GM12878 (cell line): ENCODE measurements at regions not wholly inside any gene's neighbourhood (a gene's known extent, or its start where the extent isn't known, plus 50 kb on each side); places are given as distances from the start of the nearest gene placed in this dataset.

Experiments used
- ATAC-seq: fragments of 200-7000 bp; cut with Tn5 transposase; 3 replicates; pipeline ENCODE4 v1.9.1; 2020; ENCODE audit warnings: mild to moderate bottlenecking, moderate library complexity
- BruUV-seq: library from RNA; stranded (reverse); fragments of 400-500 nt; replicated peaks from 2 replicates; lab custom pipeline; 2021; lab: Mats Ljungman, UMichigan
- CTCF ChIA-PET: fragments of 300-600 bp; sonication (Branson Sonifier 250); formaldehyde crosslinking; extraction: SDS; loops from one replicate; lab custom pipeline; 2021; ENCODE audit warnings: inconsistent platforms; lab: Yijun Ruan, JAX
- POLR2A ChIA-PET: fragments of 350-600 bp; formaldehyde crosslinking; extraction: SDS; loops from one replicate; lab custom pipeline; 2021; ENCODE audit warnings: inconsistent platforms; lab: Charles Lee
- RAD21 ChIA-PET: fragments of 300-600 bp; sonication (Branson Sonifier 250); formaldehyde crosslinking; loops from one replicate; lab custom pipeline; 2023; ENCODE audit warnings: antibody characterized with exemption; ENCODE audit not compliant: unreplicated experiment; lab: Charles Lee
- SMC1A ChIA-PET: fragments of 300-600 bp; sonication (Branson Sonifier 250); formaldehyde crosslinking; loops from one replicate; lab custom pipeline; 2023; ENCODE audit not compliant: unreplicated experiment, uncharacterized antibody; lab: Charles Lee
- DNase-seq: peaks from one replicate; pipeline ENCODE4 v3.0.0-alpha.2; 2011; ENCODE audit warnings: low read depth, low spot score
- FAIRE-seq: peaks from 3 replicates; lab custom pipeline; 2011; peaks lifted over from hg19 to GRCh38; lab: Jason Lieb, UNC
- H2AFZ ChIP-seq: 2 replicates; pipeline ENCODE4 v1.6.0; 2011; ENCODE audit warnings: low read depth, low read length, control low read depth; ENCODE audit not compliant: control insufficient read depth
- H3K27ac ChIP-seq: 2 replicates; pipeline ENCODE4 v1.5.1; 2011; ENCODE audit warnings: control low read depth; ENCODE audit not compliant: control insufficient read depth, insufficient read depth
- H3K27me3 ChIP-seq, 2 experiments: replicated peaks in 1 of 2; 2 replicates each; pipeline versions ENCODE4 v1.6.0 to v1.6.1; 2011; ENCODE audit warnings: low read length in 1 of 2; ENCODE audit not compliant: control insufficient read depth in 2 of 2, insufficient read depth in 2 of 2
- H3K36me3 ChIP-seq, 2 experiments: 2 replicates each; pipeline ENCODE4 v1.5.1; 2011; ENCODE audit warnings: low read length in 1 of 2; ENCODE audit not compliant: control insufficient read depth in 2 of 2, insufficient read depth in 2 of 2
- H3K4me1 ChIP-seq: 2 replicates; pipeline ENCODE4 v1.6.1; 2011; ENCODE audit warnings: mild to moderate bottlenecking, low read length, moderate library complexity, mixed read lengths; ENCODE audit not compliant: control insufficient read depth, insufficient read depth
- H3K4me2 ChIP-seq: 2 replicates; pipeline ENCODE4 v1.6.0; 2011; ENCODE audit warnings: control low read depth; ENCODE audit not compliant: control insufficient read depth, insufficient read depth
- H3K4me3 ChIP-seq: fragments of 200-600 bp; sonication (generic); 2 replicates; pipeline ENCODE4 v1.5.1; 2016
- H3K79me2 ChIP-seq: 2 replicates; pipeline ENCODE4 v1.6.0; 2011; ENCODE audit warnings: low read length; ENCODE audit not compliant: control insufficient read depth, insufficient read depth
- H3K9ac ChIP-seq: 2 replicates; pipeline ENCODE4 v1.8.0; 2011; ENCODE audit warnings: low read length, control low read depth, mixed read lengths; ENCODE audit not compliant: control insufficient read depth, insufficient read depth
- H3K9me3 ChIP-seq: replicated peaks from 3 replicates; pipeline ENCODE4 v1.5.1; 2011; ENCODE audit warnings: mild to moderate bottlenecking, low read length; ENCODE audit not compliant: control insufficient read depth, insufficient read depth
- H4K20me1 ChIP-seq: 2 replicates; pipeline ENCODE4 v1.6.0; 2011; ENCODE audit not compliant: control insufficient read depth, insufficient read depth
- ATF7 ChIP-seq: fragments of 450-650 bp; IDR thresholded peaks from 2 replicates; pipeline ENCODE4 v1.6.1; 2016; ENCODE audit warnings: low read depth, mild to moderate bottlenecking
- CBX5 ChIP-seq: sonication (generic); IDR thresholded peaks from 2 replicates; pipeline ENCODE4 v1.6.1; 2016; ENCODE audit warnings: low read depth, moderate library complexity, mild to moderate bottlenecking, inconsistent platforms
- EZH2 ChIP-seq: IDR thresholded peaks from 2 replicates; pipeline ENCODE4 v1.6.1; 2012; ENCODE audit warnings: low read depth, mild to moderate bottlenecking, control low read depth, inconsistent platforms, low read length, borderline replicate concordance; ENCODE audit not compliant: control insufficient read depth
- HDGF ChIP-seq: fragments of 450-650 bp; IDR thresholded peaks from 2 replicates; pipeline ENCODE4 v1.6.1; 2016; ENCODE audit warnings: antibody characterized with exemption
- IKZF2 ChIP-seq, 2 experiments: fragments of 450-650 bp; IDR thresholded peaks; 2 replicates each; pipeline ENCODE4 v1.6.1; 2017; ENCODE audit warnings: mild to moderate bottlenecking in 2 of 2, moderate library complexity in 2 of 2
- RAD51 ChIP-seq: fragments of 450-650 bp; IDR thresholded peaks from 2 replicates; pipeline ENCODE4 v1.6.1; 2016; ENCODE audit warnings: moderate library complexity, mild to moderate bottlenecking, inconsistent platforms
- RCOR1 ChIP-seq: conservative IDR thresholded peaks from 2 replicates; pipeline ENCODE4 v1.6.1; 2012; ENCODE audit warnings: low read depth, low read length, improper control_type of control experiment
- SIN3A ChIP-seq: IDR thresholded peaks from 2 replicates; pipeline ENCODE4 v1.6.1; 2012; ENCODE audit warnings: low read depth, low read length, improper control_type of control experiment
- SMARCA5 ChIP-seq: fragments of 450-650 bp; IDR thresholded peaks from 2 replicates; pipeline ENCODE4 v1.6.1; 2017; ENCODE audit warnings: mild to moderate bottlenecking
- TARDBP ChIP-seq: IDR thresholded peaks from 2 replicates; pipeline ENCODE4 v1.6.1; 2016; ENCODE audit warnings: borderline replicate concordance
- WGBS: methylation state at CpG from one replicate; pipeline ENCODE4 v1.1.6; 2016; ENCODE audit warnings: low lambda C conversion rate; ENCODE audit not compliant: insufficient replicate concordance, insufficient coverage; ENCODE audit errors: missing lambda C conversion rate; 5-methylcytosine and 5-hydroxymethylcytosine counted together
- in situ Hi-C: fragments of 300-500 bp; cut with MboI; formaldehyde crosslinking; loops from 9 replicates; pipeline ENCODE4 v1.14.3; 2018; ENCODE audit warnings: mixed read lengths
- intact Hi-C: fragments of 100-400 bp; cut with micrococcal nuclease; formaldehyde crosslinking; loops from one replicate; pipeline ENCODE4 v1.14.2; 2022; ENCODE audit not compliant: unreplicated experiment
- TF ChIP-seq, protein P1 (sequence below): fragments of 450-650 bp; formaldehyde crosslinking; IDR thresholded peaks from 2 replicates; pipeline ENCODE4 v1.4.0; 2020; ENCODE audit warnings: mild to moderate bottlenecking, moderate library complexity
- TF ChIP-seq, protein P2 (sequence below): IDR thresholded peaks from 2 replicates; pipeline ENCODE4 v1.6.1; 2011; ENCODE audit warnings: borderline replicate concordance, low read depth, mild to moderate bottlenecking, moderate library complexity, low read length; ENCODE audit not compliant: insufficient read depth, poor library complexity, severe bottlenecking
- TF ChIP-seq, protein P3 (sequence below): fragments of 450-650 bp; IDR thresholded peaks from 2 replicates; pipeline ENCODE4 v1.6.1; 2016; ENCODE audit warnings: mild to moderate bottlenecking
- TF ChIP-seq, protein P4 (sequence below): IDR thresholded peaks from 2 replicates; pipeline ENCODE4 v1.6.1; 2012; ENCODE audit warnings: low read depth, low read length, improper control_type of control experiment
- TF ChIP-seq, protein P5 (sequence below): fragments of 450-650 bp; IDR thresholded peaks from 2 replicates; pipeline ENCODE4 v1.6.1; 2017; ENCODE audit warnings: mild to moderate bottlenecking, low read depth, inconsistent platforms; ENCODE audit not compliant: poor library complexity, severe bottlenecking

DNA sequence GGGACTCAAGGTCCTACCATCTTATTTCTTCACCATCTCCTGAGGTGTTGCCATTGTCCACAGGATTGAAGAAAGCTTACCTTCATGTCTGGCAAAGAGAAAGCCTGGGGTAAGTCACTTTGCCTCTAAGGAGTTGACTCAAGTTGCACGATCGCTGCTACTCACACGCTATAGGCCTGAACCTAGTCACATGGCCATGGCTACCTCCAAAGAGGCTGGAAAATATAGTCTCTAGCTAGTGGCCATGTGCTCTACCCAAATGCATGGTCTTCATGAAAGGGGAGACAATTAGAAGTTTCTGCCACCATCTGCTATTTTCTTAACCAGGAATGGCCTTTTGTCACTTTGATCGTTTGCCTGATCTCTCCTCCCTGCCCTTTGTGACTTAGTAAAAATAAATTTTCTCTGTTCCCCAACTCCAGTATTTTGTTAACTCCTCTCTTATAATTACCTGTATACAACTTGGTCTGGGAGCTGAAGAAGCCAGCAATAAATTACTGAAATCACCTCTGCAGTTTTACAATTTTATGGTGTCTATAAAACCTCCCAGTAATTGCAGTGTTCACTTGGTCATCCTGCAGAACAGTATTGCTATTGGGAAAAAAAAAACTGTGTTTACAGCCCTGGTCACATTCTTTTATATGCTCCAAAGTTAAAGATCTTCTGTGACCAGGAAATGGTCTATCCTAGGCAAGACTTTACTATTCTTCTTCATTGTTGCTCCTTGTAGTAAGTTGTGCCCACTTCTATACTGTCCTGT lies 126.7 kb upstream of the TSPAN5 start:
- CTCF ChIA-PET, result no interaction called here
- TF ChIP-seq TARDBP, result no peak
- TF ChIP-seq RAD51, result no peak
- no peak for TF ChIP-seq RCOR1
- no peak for TF ChIP-seq SMARCA5
- TF ChIP-seq ATF7, result no peak
- no peak for TF ChIP-seq SIN3A
- TF ChIP-seq CBX5, result no peak
- no peak for TF ChIP-seq EZH2
- TF ChIP-seq, protein P1, sequence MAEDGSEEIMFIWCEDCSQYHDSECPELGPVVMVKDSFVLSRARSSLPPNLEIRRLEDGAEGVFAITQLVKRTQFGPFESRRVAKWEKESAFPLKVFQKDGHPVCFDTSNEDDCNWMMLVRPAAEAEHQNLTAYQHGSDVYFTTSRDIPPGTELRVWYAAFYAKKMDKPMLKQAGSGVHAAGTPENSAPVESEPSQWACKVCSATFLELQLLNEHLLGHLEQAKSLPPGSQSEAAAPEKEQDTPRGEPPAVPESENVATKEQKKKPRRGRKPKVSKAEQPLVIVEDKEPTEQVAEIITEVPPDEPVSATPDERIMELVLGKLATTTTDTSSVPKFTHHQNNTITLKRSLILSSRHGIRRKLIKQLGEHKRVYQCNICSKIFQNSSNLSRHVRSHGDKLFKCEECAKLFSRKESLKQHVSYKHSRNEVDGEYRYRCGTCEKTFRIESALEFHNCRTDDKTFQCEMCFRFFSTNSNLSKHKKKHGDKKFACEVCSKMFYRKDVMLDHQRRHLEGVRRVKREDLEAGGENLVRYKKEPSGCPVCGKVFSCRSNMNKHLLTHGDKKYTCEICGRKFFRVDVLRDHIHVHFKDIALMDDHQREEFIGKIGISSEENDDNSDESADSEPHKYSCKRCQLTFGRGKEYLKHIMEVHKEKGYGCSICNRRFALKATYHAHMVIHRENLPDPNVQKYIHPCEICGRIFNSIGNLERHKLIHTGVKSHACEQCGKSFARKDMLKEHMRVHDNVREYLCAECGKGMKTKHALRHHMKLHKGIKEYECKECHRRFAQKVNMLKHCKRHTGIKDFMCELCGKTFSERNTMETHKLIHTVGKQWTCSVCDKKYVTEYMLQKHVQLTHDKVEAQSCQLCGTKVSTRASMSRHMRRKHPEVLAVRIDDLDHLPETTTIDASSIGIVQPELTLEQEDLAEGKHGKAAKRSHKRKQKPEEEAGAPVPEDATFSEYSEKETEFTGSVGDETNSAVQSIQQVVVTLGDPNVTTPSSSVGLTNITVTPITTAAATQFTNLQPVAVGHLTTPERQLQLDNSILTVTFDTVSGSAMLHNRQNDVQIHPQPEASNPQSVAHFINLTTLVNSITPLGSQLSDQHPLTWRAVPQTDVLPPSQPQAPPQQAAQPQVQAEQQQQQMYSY (CRISPR knock-in tag), result no peak
- TF ChIP-seq, protein P2, sequence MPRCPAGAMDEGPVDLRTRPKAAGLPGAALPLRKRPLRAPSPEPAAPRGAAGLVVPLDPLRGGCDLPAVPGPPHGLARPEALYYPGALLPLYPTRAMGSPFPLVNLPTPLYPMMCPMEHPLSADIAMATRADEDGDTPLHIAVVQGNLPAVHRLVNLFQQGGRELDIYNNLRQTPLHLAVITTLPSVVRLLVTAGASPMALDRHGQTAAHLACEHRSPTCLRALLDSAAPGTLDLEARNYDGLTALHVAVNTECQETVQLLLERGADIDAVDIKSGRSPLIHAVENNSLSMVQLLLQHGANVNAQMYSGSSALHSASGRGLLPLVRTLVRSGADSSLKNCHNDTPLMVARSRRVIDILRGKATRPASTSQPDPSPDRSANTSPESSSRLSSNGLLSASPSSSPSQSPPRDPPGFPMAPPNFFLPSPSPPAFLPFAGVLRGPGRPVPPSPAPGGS, result no peak
- TF ChIP-seq, protein P3, sequence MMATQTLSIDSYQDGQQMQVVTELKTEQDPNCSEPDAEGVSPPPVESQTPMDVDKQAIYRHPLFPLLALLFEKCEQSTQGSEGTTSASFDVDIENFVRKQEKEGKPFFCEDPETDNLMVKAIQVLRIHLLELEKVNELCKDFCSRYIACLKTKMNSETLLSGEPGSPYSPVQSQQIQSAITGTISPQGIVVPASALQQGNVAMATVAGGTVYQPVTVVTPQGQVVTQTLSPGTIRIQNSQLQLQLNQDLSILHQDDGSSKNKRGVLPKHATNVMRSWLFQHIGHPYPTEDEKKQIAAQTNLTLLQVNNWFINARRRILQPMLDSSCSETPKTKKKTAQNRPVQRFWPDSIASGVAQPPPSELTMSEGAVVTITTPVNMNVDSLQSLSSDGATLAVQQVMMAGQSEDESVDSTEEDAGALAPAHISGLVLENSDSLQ, result no peak
- no peak for TF ChIP-seq IKZF2 (IDR thresholded peaks at IDR 0.05)
- TF ChIP-seq, protein P4, sequence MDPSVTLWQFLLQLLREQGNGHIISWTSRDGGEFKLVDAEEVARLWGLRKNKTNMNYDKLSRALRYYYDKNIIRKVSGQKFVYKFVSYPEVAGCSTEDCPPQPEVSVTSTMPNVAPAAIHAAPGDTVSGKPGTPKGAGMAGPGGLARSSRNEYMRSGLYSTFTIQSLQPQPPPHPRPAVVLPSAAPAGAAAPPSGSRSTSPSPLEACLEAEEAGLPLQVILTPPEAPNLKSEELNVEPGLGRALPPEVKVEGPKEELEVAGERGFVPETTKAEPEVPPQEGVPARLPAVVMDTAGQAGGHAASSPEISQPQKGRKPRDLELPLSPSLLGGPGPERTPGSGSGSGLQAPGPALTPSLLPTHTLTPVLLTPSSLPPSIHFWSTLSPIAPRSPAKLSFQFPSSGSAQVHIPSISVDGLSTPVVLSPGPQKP, result no peak
- TF ChIP-seq, protein P5, sequence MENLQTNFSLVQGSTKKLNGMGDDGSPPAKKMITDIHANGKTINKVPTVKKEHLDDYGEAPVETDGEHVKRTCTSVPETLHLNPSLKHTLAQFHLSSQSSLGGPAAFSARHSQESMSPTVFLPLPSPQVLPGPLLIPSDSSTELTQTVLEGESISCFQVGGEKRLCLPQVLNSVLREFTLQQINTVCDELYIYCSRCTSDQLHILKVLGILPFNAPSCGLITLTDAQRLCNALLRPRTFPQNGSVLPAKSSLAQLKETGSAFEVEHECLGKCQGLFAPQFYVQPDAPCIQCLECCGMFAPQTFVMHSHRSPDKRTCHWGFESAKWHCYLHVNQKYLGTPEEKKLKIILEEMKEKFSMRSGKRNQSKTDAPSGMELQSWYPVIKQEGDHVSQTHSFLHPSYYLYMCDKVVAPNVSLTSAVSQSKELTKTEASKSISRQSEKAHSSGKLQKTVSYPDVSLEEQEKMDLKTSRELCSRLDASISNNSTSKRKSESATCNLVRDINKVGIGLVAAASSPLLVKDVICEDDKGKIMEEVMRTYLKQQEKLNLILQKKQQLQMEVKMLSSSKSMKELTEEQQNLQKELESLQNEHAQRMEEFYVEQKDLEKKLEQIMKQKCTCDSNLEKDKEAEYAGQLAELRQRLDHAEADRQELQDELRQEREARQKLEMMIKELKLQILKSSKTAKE, result no peak
- no peak for TF ChIP-seq HDGF

More for the DNA sequence above, 126.7 kb upstream of the TSPAN5 start:
- H3K36me3 ChIP-seq, result no peaks in the 10 kb centered on the region
- ChIA-PET SMC1A (no interaction called here), RAD21 (no interaction called here), POLR2A (interaction anchor here (0.5 kb wide), 1 partner anchor 451 kb away, joined by 8 read pairs; no protein-coding TSS in a partner anchor)
- WGBS, result 74% methylated on average over 4 of the region's 4 CpGs
- no peak overlapping the region for H2AFZ ChIP-seq
- H3K4me1 ChIP-seq, result no peaks in the 10 kb centered on the region
- H3K27me3 ChIP-seq, result no peaks in the 10 kb centered on the region
- H3K79me2 ChIP-seq, result no peaks in the 10 kb centered on the region
- H3K27ac ChIP-seq, result no peak overlapping the region
- in situ Hi-C loops (no loop called here), intact Hi-C loops (no loop called here)
- H3K4me3 ChIP-seq, result no peak overlapping the region
- H3K9ac ChIP-seq, result no peak overlapping the region
- no peak for ATAC-seq
- no peak for FAIRE-seq
- no peaks in the 10 kb centered on the region for H3K9me3 ChIP-seq
- H4K20me1 ChIP-seq, result no peaks in the 10 kb centered on the region
- H3K4me2 ChIP-seq, result no peak overlapping the region
- BruUV-seq, result no TSS peak
- DNase-seq, result no peak
